Loucy (cell line): ENCODE measurements at regions not wholly inside any gene's neighbourhood (a gene's known extent, or its start where the extent isn't known, plus 50 kb on each side); places are given as distances from the start of the nearest gene placed in this dataset.

ENCODE experiments used
- H2AFZ ChIP-seq: fragments of 200-600 bp; sonication (generic); 2 replicates; pipeline ENCODE4 v1.6.0; 2016; ENCODE audit warnings: antibody characterized with exemption, mild to moderate bottlenecking, low read length, moderate library complexity
- H3F3A ChIP-seq: fragments of 200-600 bp; 2 replicates; pipeline ENCODE4 v1.6.0; 2016; ENCODE audit warnings: antibody characterized with exemption, low read depth, mild to moderate bottlenecking
- H3K27me3 ChIP-seq: fragments of 200-600 bp; sonication (generic); 2 replicates; pipeline ENCODE4 v1.6.1; 2014; ENCODE audit warnings: low read length, mild to moderate bottlenecking; ENCODE audit not compliant: insufficient read depth, poor library complexity, severe bottlenecking
- H3K36me3 ChIP-seq: fragments of 200-600 bp; sonication (generic); 2 replicates; pipeline ENCODE4 v1.6.1; 2016; ENCODE audit warnings: low read length; ENCODE audit not compliant: insufficient read depth
- H3K4me1 ChIP-seq: fragments of 200-600 bp; sonication (generic); 2 replicates; pipeline ENCODE4 v1.5.1; 2014; ENCODE audit warnings: low read length, mild to moderate bottlenecking; ENCODE audit not compliant: insufficient read depth, poor library complexity, severe bottlenecking
- H3K4me2 ChIP-seq: fragments of 200-600 bp; sonication (generic); 2 replicates; pipeline ENCODE4 v1.6.0; 2014; ENCODE audit warnings: antibody characterized with exemption, low read length, low read depth, mild to moderate bottlenecking; ENCODE audit not compliant: poor library complexity, severe bottlenecking
- H3K4me3 ChIP-seq: fragments of 200-600 bp; sonication (generic); 2 replicates; pipeline ENCODE4 v1.5.1; 2014; ENCODE audit warnings: low read length, mild to moderate bottlenecking, mixed read lengths; ENCODE audit not compliant: poor library complexity, severe bottlenecking
- H3K79me2 ChIP-seq: fragments of 200-600 bp; sonication (generic); 2 replicates; pipeline ENCODE4 v1.6.1; 2014; ENCODE audit warnings: low read length; ENCODE audit not compliant: insufficient read depth
- H3K9ac ChIP-seq: fragments of 200-600 bp; sonication (generic); 2 replicates; pipeline ENCODE4 v1.6.0; 2014; ENCODE audit warnings: mild to moderate bottlenecking, low read depth, low read length, moderate library complexity; ENCODE audit not compliant: poor library complexity, severe bottlenecking
- H3K9me2 ChIP-seq: fragments of 200-600 bp; sonication (generic); replicated peaks from 2 replicates; pipeline ENCODE4 v1.6.1; 2016; ENCODE audit warnings: low read depth, low read length, mixed read lengths
- H3K9me3 ChIP-seq: fragments of 200-600 bp; sonication (generic); 2 replicates; pipeline ENCODE4 v1.6.1; 2014; ENCODE audit warnings: mild to moderate bottlenecking, antibody characterized with exemption, low read length, low read depth; ENCODE audit not compliant: insufficient read depth
- H4K20me1 ChIP-seq: fragments of 200-600 bp; sonication (generic); 2 replicates; pipeline ENCODE4 v1.6.0; 2014; ENCODE audit warnings: antibody characterized with exemption, low read length, mild to moderate bottlenecking; ENCODE audit not compliant: insufficient read depth, poor library complexity, severe bottlenecking
- CTCF ChIP-seq: fragments of 200-600 bp; sonication (generic); conservative IDR thresholded peaks from 2 replicates; pipeline ENCODE4 v1.5.1; 2014; ENCODE audit warnings: mild to moderate bottlenecking, antibody characterized with exemption, low read length
- EZH2phosphoT487 ChIP-seq: fragments of 200-600 bp; IDR thresholded peaks from 2 replicates; pipeline ENCODE4 v1.6.1; 2018; ENCODE audit warnings: antibody characterized with exemption, mild to moderate bottlenecking, moderate library complexity, borderline replicate concordance

- H2AFZ ChIP-seq: no peak overlapping the region
- no peak overlapping the region for H3K9ac ChIP-seq
- no peaks in the 10 kb centered on the region for H3K36me3 ChIP-seq
- TF ChIP-seq EZH2phosphoT487 (no peak), CTCF (no peak)
- no peaks in the 10 kb centered on the region for H3F3A ChIP-seq
- H3K4me1 ChIP-seq: no peaks in the 10 kb centered on the region
- H3K4me2 ChIP-seq: no peak overlapping the region
- peaks cover 8% of the 10 kb centered on the region; the same call in 1 of the 2 replicates for H3K9me3 ChIP-seq
- no peak overlapping the region for H3K4me3 ChIP-seq
- H3K9me2 ChIP-seq: no peaks in the 10 kb centered on the region
- H3K79me2 ChIP-seq: no peaks in the 10 kb centered on the region
- H4K20me1 ChIP-seq: no peaks in the 10 kb centered on the region
- no peaks in the 10 kb centered on the region for H3K27me3 ChIP-seq
These were observed 83.1 kb upstream of the TSHZ3 start for GRCh38 chr19:31432201-31432810.

- no peak overlapping the region for H3K4me2 ChIP-seq
- no peaks in the 10 kb centered on the region for H3K36me3 ChIP-seq
- H3K9ac ChIP-seq: no peak overlapping the region
- H2AFZ ChIP-seq: no peak overlapping the region
- H4K20me1 ChIP-seq: no peaks in the 10 kb centered on the region
- H3K27me3 ChIP-seq: no peaks in the 10 kb centered on the region
- no peaks in the 10 kb centered on the region for H3K79me2 ChIP-seq
- no peaks in the 10 kb centered on the region for H3K4me1 ChIP-seq
- TF ChIP-seq EZH2phosphoT487: no peak
- TF ChIP-seq CTCF: no peak
- no peaks in the 10 kb centered on the region for H3F3A ChIP-seq
- H3K9me2 ChIP-seq: no peaks in the 10 kb centered on the region
- H3K9me3 ChIP-seq: peaks cover 4% of the 10 kb centered on the region; the same call in 1 of the 2 replicates
- H3K4me3 ChIP-seq: no peak overlapping the region
These were observed 87.0 kb upstream of the TSHZ3 start for GRCh38 chr19:31436121-31436776.

GRCh38 chr19:31438401-31439269 is 89.4 kb upstream of the TSHZ3 start:
- no peaks in the 10 kb centered on the region for H4K20me1 ChIP-seq
- TF ChIP-seq EZH2phosphoT487 (no peak), CTCF (no peak)
- no peak overlapping the region for H3K4me2 ChIP-seq
- H3K4me1 ChIP-seq: no peaks in the 10 kb centered on the region
- H3K9me3 ChIP-seq: peaks cover 4% of the 10 kb centered on the region; the same call in 1 of the 2 replicates
- H3K27me3 ChIP-seq: no peaks in the 10 kb centered on the region
- no peaks in the 10 kb centered on the region for H3K36me3 ChIP-seq
- H3F3A ChIP-seq: no peaks in the 10 kb centered on the region
- H3K9ac ChIP-seq: no peak overlapping the region
- no peak overlapping the region for H2AFZ ChIP-seq
- no peak overlapping the region for H3K4me3 ChIP-seq
- H3K9me2 ChIP-seq: no peaks in the 10 kb centered on the region
- no peaks in the 10 kb centered on the region for H3K79me2 ChIP-seq
